GM21825 (cell line): ENCODE measurements at regions not wholly inside any gene's neighbourhood (a gene's known extent, or its start where the extent isn't known, plus 50 kb on each side); places are given as distances from the start of the nearest gene placed in this dataset.

Source experiments
- ATAC-seq: cut with Tn5 transposase; IDR thresholded peaks from one replicate; pipeline ENCODE4 v1.9.1; 2021; ENCODE audit warnings: mild to moderate bottlenecking, moderate library complexity; ENCODE audit not compliant: unreplicated experiment

- no peak for ATAC-seq
These were observed 546.5 kb upstream of the SEMA3D start for GRCh38 chr7:85733169-85733915.

- no peak for ATAC-seq
These were observed 543.2 kb upstream of the SEMA3D start for GRCh38 chr7:85730012-85730411.

GRCh38 chr7:85725026-85725425, 538.2 kb upstream of the SEMA3D start:
- no peak for ATAC-seq

DNA sequence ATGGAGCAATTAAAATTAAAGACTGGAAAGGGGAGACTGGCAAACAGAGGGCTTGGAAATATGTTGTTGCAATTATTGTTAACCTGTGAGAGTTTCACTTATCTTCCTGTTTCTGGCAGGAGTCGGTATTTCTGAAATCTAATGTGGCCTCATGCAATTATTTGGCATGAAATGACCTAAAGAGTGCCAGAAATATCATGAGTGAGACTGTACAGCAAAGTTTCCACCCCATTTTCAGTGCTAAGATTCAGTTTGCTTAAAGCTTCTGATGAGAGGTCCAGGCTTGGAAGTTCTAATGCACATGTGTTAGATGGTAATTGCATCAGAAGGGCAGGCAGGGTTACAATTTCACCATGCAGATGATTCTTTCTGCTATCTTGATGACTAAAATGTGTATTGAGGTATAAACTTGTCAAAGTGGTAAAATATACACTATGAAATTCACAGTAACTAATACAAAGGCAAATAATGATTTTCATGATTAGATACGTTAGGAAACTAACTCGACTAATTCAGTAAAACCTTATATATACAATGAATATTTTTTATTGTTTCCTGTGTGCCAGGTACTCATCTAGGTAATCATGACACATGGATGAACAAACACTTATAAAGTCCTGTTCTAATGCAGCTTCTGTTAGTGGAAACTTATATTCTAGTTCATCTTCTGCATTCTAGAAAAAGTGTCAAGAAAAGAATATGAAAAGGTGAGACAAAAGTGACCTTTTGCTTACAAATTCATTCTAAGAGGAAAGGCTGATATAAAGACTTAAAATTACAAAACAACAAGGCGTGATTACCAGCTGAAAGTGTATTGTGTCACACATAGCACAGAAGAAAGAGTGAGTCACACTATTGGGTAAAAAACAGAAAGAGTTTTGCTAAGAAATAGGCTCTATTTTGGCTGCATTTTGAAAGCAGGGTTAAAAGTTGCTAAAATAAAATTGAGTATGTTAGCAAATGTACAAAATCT, 533.4 kb upstream of the SEMA3D start:
- ATAC-seq, result no peak

GRCh38 chr7:85716353-85716752, 529.5 kb upstream of the SEMA3D start:
- ATAC-seq, result no peak

DNA sequence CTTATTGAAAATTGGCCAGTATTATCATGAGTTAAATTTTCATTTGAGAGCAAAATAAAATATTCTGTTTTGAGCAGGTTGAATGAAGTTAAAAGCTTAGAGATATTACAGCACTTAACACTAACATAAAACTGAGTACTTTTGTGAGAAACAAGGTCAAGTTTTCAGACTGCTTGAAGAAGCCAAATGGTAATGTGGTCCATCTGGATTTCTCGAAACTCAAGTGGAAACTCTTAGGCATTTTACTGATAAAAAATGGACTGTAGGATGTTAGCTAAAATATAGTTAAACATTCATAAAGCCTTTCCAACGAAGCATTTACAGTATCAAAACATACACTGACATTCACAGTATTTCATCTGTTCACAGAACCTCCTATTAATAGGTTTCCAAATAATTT, 528.1 kb upstream of the SEMA3D start:
- ATAC-seq, result no peak

DNA sequence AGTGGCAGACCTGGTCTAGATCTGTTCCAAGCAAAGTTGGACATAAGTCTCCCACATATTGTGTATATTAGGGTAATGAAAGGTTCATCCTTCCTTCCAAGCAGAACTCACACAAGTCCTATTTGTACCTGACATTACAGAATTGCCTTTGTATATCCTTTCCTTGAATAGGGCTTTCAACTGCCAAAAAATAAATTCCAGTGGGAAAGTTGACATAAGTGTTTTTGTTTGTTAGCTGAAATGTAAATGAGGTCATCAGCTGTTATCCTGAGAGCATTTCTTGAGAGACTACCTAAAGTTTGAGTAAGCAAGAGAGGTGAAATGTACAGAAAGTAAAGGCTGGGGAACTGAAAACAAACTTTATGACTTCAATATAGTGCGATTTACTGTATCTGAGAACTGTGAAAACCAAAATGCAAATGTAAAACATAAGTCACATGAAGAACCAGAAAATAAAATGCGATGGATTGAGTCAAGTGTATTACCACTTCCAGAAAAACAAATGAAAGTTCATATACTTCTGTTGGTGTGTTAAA, 527.3 kb upstream of the SEMA3D start:
- no peak for ATAC-seq

- ATAC-seq, result no peak
These were observed 526.3 kb upstream of the SEMA3D start for GRCh38 chr7:85713171-85713570.

DNA sequence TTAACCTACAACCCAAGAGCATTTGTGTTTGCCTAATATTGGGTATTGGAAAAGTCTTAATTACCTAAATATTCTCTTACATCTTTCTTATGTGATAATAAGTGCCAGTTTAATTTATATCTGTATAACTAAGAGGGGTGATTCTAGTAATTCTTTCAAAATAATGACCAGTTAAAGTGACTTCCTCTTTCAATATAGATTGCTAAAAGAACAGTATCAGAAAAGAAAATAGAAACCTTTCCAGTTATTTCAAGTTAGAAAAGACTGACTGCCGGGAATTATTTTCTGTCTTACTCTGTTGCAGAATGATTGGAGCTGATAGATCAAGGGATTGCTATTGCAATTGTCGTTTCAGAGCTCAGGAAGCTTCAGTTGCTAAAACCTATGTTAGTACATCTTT, 525.0 kb upstream of the SEMA3D start:
- ATAC-seq, result no peak

DNA sequence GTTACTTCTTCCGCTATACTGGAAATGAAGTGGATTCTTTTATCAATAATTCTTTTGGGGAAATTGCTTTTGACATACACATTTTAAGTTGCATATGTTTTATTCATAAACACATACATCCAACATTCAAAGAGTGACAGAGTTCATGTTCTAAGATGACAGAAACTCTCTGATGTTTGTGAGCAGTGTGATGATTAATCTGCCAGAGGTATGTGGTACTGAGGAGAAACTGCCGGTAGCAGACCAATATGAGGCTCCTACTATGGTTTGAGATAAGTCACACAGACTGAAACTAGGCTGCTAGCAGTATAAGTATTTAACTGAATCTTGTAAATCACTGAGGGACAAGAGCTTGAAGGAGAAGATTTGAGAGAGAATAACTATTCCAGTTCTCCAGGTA, 524.1 kb upstream of the SEMA3D start:
- no peak for ATAC-seq

GRCh38 chr7:85708221-85708620, 521.4 kb upstream of the SEMA3D start:
- no peak for ATAC-seq

DNA sequence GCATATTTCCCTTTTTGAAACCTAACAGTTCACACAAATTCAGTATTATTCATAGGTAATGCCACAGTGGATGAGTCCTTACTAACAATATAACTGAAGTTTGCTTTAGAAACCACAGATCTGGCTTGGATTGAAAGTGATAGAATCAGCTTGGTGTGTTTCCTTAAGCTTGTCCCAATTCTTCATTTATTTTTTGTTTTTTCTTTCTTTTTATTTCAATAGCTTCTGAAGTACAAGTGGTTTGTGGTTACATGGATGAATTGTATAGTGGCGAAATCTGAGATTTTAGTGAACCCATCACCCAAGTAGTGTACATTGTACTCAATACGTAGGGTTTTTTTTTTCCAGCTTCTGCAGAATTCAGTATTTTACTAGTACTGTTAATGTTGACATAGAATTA, 518.2 kb upstream of the SEMA3D start:
- ATAC-seq, result no peak

DNA sequence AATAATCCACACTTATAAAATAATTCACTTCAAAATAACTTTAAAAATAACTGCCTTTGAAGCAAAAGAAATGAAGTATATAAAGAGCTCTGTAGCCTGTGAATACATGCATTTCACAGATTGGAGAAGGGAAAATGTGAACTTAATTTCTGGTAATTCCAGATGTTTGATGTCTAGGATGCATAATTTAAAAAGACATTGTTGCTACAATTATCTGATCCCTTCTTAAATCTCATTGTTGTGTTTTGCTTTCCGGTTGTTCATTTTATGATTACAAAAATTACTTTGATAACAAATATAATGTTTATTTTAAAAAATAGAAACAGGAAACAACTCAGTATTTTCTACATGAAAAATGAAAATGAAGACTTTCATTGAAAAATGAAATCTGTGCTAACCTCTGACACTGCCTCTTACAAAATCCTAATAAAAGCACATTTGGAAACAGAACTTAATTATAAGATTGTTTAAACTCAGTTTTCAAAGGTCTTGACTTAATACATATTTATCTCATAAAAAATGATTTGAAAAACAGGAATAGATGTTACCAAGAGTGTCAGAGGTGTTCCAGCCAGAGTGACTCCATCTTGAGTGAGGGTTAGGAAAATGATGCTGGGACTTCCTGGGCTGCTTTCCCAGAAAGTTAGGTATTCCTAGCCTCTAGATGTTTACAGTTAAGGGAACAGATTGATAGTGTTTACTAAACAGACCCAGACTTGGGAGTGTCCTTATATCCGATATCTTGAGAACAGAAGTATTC, 516.6 kb upstream of the SEMA3D start:
- ATAC-seq, result no peak

- no peak for ATAC-seq
These were observed 515.5 kb upstream of the SEMA3D start for GRCh38 chr7:85702348-85702747.

DNA sequence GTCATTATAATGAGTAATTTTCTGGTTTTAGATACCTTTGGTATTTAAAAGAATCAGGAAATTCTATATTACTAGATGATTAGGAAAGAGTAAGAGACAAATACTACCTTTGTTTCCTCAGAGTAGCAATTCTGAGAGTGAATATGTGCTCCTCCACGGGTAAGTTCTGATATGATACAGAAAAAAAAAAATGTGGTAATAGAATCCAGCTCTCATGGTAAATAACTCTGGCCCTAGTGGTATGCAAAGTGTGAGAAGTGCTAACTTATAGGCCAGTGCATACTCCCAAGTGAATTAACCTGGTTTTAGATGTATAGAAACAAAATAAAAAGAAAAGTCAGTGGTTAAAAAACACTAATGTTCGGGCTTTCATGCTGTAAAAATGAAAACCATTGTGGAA, 512.6 kb upstream of the SEMA3D start:
- ATAC-seq, result no peak

DNA sequence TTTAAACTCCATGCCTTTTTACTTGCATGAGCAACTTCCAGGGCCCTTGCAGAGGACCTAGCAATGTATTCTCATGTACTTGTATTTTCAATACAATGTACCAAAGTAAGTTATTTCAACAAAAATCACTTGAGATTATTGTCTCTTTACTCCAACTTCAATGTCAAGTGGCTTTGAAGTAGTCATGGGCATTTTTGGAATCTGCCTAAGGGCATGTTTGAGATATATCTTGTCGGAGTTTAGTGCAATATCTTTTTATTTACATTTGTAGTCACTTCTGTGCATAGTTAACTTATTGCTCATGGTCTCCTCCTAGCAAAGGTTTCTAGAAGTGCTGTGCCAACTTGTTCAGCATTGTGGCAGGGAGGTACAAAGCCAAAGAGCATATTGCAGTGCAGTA, 508.7 kb upstream of the SEMA3D start:
- ATAC-seq, result no peak

GRCh38 chr7:85695041-85695440, 508.2 kb upstream of the SEMA3D start:
- ATAC-seq, result no peak

DNA sequence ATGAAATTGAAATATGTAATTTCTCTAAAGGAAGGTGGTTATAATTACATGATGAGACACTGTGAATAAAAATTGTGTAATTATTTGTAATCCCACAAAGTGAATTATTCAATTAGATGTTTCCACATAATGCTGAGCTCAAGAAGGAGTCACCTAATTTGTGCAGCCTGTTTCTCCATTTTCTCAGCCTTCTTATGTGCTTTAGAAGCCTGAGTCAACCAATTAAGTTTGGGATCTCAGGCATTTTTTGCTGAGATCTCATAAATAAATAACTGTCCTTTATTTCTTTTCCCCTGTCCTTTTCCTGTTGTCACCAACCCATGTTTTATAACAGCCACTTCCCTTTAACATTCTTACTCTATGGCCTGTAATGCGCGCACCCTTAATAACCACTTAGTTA, 506.5 kb upstream of the SEMA3D start:
- ATAC-seq, result no peak

DNA sequence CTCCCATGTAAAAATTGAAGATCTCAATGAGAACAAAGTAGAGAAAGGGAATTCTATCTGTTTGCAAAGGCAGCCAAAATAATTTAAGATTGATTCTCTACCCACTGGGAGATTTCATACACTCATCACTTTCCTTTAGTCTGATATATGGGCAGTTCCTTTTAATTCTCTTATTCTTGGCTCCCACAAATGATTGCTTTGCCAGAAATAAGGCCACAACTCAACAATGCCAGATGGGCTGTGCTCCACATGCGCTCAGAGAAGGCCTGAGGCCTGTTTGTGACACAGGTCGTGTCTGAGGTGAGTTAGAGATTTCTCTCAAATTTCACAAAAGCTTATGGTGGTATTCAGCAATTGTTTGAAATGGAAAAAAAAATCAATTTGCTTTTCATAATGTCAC, 501.9 kb upstream of the SEMA3D start:
- ATAC-seq, result no peak

GRCh38 chr7:85686401-85687181, 499.7 kb upstream of the SEMA3D start:
- ATAC-seq, result no peak
